Neuronal stem cell (in vitro differentiated cells): ENCODE measurements at regions not wholly inside any gene's neighbourhood (a gene's known extent, or its start where the extent isn't known, plus 50 kb on each side); places are given as distances from the start of the nearest gene placed in this dataset.

Experiments
- DNase-seq: peaks from one replicate; pipeline ENCODE4 v3.0.0-alpha.2; 2013; ENCODE audit warnings: low spot score
- H2AFZ ChIP-seq: one replicate; pipeline ENCODE4 v1.6.1; 2013; ENCODE audit warnings: mild to moderate bottlenecking, low read length, inconsistent platforms
- H2AK5ac ChIP-seq: 2 replicates; pipeline ENCODE4 v1.6.1; 2013; ENCODE audit warnings: low read depth, mild to moderate bottlenecking, inconsistent platforms, low read length, moderate library complexity, mixed read lengths
- H2BK120ac ChIP-seq: 2 replicates; pipeline ENCODE4 v1.6.1; 2013; ENCODE audit warnings: low read depth, mild to moderate bottlenecking, inconsistent platforms, low read length, moderate library complexity, mixed read lengths
- H2BK12ac ChIP-seq: one replicate; pipeline ENCODE4 v1.6.1; 2013; ENCODE audit warnings: low read length, inconsistent platforms
- H2BK15ac ChIP-seq: 2 replicates; pipeline ENCODE4 v1.6.1; 2013; ENCODE audit warnings: mild to moderate bottlenecking, low read length, inconsistent platforms, mixed read lengths
- H2BK5ac ChIP-seq: one replicate; pipeline ENCODE4 v1.6.1; 2013; ENCODE audit warnings: inconsistent platforms, mild to moderate bottlenecking, low read length, moderate library complexity
- H3K14ac ChIP-seq: one replicate; pipeline ENCODE4 v1.6.1; 2013; ENCODE audit warnings: low read length, inconsistent platforms
- H3K18ac ChIP-seq: 2 replicates; pipeline ENCODE4 v1.6.1; 2013; ENCODE audit warnings: low read length, inconsistent platforms
- H3K23ac ChIP-seq: 2 replicates; pipeline ENCODE4 v1.6.1; 2013; ENCODE audit warnings: low read depth, mild to moderate bottlenecking, mixed read lengths, low read length, inconsistent platforms; ENCODE audit not compliant: poor library complexity
- H3K27ac ChIP-seq: replicated peaks from 3 replicates; pipeline ENCODE4 v1.5.1; 2013; ENCODE audit warnings: low read length, inconsistent platforms
- H3K27me3 ChIP-seq, 3 experiments: 2 replicates each; pipeline ENCODE4 v1.6.1; 2013; ENCODE audit warnings: low read length in 3 of 3, mild to moderate bottlenecking in 2 of 3, inconsistent platforms in 1 of 3, low read depth in 1 of 3, mixed read lengths in 1 of 3, moderate library complexity in 1 of 3; ENCODE audit not compliant: control insufficient read depth in 3 of 3, insufficient read depth in 3 of 3
- H3K36me3 ChIP-seq, 2 donors: replicated peaks in 1 of 2; 2 replicates each; pipeline ENCODE4 v1.6.1; 2013; ENCODE audit warnings: low read length in 2 of 2; ENCODE audit not compliant: control insufficient read depth in 2 of 2, insufficient read depth in 2 of 2
- H3K4ac ChIP-seq: 2 replicates; pipeline ENCODE4 v1.6.1; 2013; ENCODE audit warnings: inconsistent platforms, mild to moderate bottlenecking, low read length, moderate library complexity
- H3K4me1 ChIP-seq, 2 donors: 1 replicate in 1 of 2; 2 replicates in 1 of 2; pipeline ENCODE4 v1.6.1; 2013; ENCODE audit warnings: low read length in 2 of 2, low read depth in 1 of 2; ENCODE audit not compliant: control insufficient read depth in 2 of 2, insufficient read depth in 1 of 2
- H3K4me2 ChIP-seq: one replicate; pipeline ENCODE4 v1.6.1; 2013; ENCODE audit warnings: mild to moderate bottlenecking, low read length, inconsistent platforms; ENCODE audit not compliant: insufficient read depth, poor library complexity, severe bottlenecking
- H3K4me3 ChIP-seq, 2 donors: 2 replicates each; pipeline ENCODE4 v1.5.1; 2013; ENCODE audit warnings: low read length in 2 of 2, mild to moderate bottlenecking in 2 of 2, inconsistent platforms in 1 of 2, moderate library complexity in 1 of 2
- H3K79me1 ChIP-seq: one replicate; pipeline ENCODE4 v1.6.1; 2013; ENCODE audit warnings: low read depth, mild to moderate bottlenecking, inconsistent platforms, low read length, moderate library complexity
- H3K9ac ChIP-seq: one replicate; pipeline ENCODE4 v1.6.1; 2013; ENCODE audit warnings: mild to moderate bottlenecking, low read depth, low read length, inconsistent platforms; ENCODE audit not compliant: poor library complexity
- H3K9me3 ChIP-seq, 2 donors: replicated peaks in 1 of 2; 2 replicates each; pipeline versions ENCODE3 to v1.6.1; 2013; ENCODE audit warnings: low read length in 2 of 2, mild to moderate bottlenecking in 2 of 2, inconsistent platforms in 1 of 2, low read depth in 1 of 2, mixed read lengths in 1 of 2, moderate library complexity in 1 of 2; ENCODE audit not compliant: control insufficient read depth in 2 of 2, insufficient read depth in 1 of 2
- H4K8ac ChIP-seq: one replicate; pipeline ENCODE4 v1.6.1; 2013; ENCODE audit warnings: low read depth, mild to moderate bottlenecking, inconsistent platforms, low read length, moderate library complexity
- H4K91ac ChIP-seq: one replicate; pipeline ENCODE4 v1.6.1; 2013; ENCODE audit warnings: low read length, low read depth, mild to moderate bottlenecking, inconsistent platforms; ENCODE audit not compliant: poor library complexity
- WGBS, 2 donors: extraction: QIAGEN DNeasy Blood & Tissue Kit; methylation state at CpG; one replicate each; pipeline ENCODE4 v1.1.7; 2013; ENCODE audit warnings: missing lambda C conversion rate in 2 of 2, mixed read lengths in 1 of 2; ENCODE audit not compliant: insufficient read length in 2 of 2, insufficient replicate concordance in 1 of 2; ENCODE audit errors: extremely low coverage in 2 of 2; 5-methylcytosine and 5-hydroxymethylcytosine counted together

DNA sequence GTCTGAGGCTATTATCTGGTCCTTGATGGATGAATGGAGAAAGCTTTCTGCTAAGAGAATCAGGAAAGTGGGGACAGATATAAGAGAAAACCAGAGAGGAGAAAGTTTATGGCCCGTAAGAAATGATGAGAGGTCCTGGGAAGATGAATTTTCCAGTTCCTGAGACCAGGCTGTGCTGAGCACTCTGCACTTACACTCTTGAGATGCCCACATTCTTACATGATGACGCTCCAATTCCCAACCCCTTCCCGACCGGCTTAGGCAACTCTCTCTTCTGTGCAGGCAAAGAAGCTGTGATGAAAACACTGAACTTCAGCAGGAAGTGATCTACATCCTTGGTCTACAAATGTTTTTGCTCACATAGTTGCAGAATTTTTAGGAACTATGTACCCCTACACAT, 417.0 kb downstream of the ARHGEF28 start:
- Histone ChIP-seq H3K4me1 (peaks cover 2 to 3% of the 10 kb centered on the region in 2 donors), H2BK15ac (no peak overlapping the region), H3K79me1 (no peaks in the 10 kb centered on the region), H2BK12ac (no peak overlapping the region), H3K9ac (no peak overlapping the region), H3K4me2 (no peak overlapping the region), H2BK120ac (no peak overlapping the region), H3K4me3 (no peak overlapping the region), H3K4ac (no peak overlapping the region), H3K14ac (no peak overlapping the region), H3K36me3 (no peaks in the 10 kb centered on the region), H3K27me3 (no peaks in the 10 kb centered on the region), H3K9me3 (no peaks in the 10 kb centered on the region), H2AFZ (no peak overlapping the region), H3K27ac (no peak overlapping the region), H2AK5ac (no peak overlapping the region), H3K18ac (no peak overlapping the region), H3K23ac (no peak overlapping the region), H4K8ac (no peak overlapping the region), H2BK5ac (no peak overlapping the region), H4K91ac (no peak overlapping the region)
- DNase-seq, result no peak
- no CpG with 5 or more reads among the region's 4 CpGs for WGBS, 2 donors

DNA sequence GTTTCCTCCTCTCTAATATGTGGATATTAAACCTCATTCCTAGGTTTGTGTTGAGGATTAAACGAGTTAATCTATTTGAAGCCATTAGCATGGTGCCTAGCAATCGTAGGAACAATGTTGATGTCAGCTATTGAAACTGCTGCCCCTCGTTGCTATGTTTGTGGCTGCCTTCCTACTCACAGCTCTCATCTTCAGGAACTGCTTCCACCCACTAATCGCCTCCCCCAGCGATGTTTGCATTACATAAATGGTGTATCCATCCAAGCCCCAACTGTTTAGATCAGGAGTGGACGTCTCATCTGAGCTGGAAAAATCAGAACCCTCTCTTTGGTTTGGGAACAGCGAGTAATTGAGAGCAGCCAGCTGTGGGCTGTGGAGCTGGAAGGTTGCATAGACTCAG, 416.6 kb downstream of the ARHGEF28 start:
- Histone ChIP-seq H3K27ac (no peak overlapping the region), H3K23ac (no peak overlapping the region), H3K79me1 (no peaks in the 10 kb centered on the region), H2AK5ac (no peak overlapping the region), H2BK15ac (no peak overlapping the region), H3K27me3 (no peaks in the 10 kb centered on the region), H3K9me3 (no peaks in the 10 kb centered on the region), H3K14ac (no peak overlapping the region), H3K18ac (no peak overlapping the region), H2BK120ac (no peak overlapping the region), H3K4me1 (peaks cover 2 to 3% of the 10 kb centered on the region in 2 donors), H4K8ac (no peak overlapping the region), H3K4ac (no peak overlapping the region), H2AFZ (no peak overlapping the region), H3K9ac (no peak overlapping the region), H3K4me2 (no peak overlapping the region), H3K4me3 (no peak overlapping the region), H2BK5ac (no peak overlapping the region), H4K91ac (no peak overlapping the region), H3K36me3 (no peaks in the 10 kb centered on the region), H2BK12ac (no peak overlapping the region)
- no CpG with 5 or more reads among the region's 7 CpGs for WGBS, 2 donors
- DNase-seq, result no peak

DNA sequence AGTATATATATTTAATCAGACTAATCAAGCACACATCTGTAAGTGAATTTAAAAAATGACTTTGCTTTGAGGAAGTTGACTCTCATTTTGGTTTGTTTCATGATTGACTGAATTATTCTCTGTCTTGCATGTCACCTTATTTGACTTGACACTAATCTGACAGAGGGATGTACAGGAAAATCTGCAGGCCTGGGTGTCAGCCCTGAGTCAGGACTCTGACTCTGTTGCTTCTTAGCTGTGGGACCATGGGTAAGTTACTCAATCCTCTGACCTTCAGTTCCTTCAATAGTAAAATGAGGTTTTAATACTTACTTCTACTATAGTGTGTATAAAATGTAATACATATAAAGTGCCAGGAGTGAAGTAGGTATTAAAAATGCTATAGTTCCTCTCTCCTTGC, 415.9 kb downstream of the ARHGEF28 start:
- no peak overlapping the region for H3K23ac ChIP-seq
- H2AFZ ChIP-seq, result no peak overlapping the region
- no peaks in the 10 kb centered on the region for H3K79me1 ChIP-seq
- no peak overlapping the region for H2BK12ac ChIP-seq
- no peak overlapping the region for H4K91ac ChIP-seq
- H4K8ac ChIP-seq, result no peak overlapping the region
- H2BK15ac ChIP-seq, result no peak overlapping the region
- H2BK5ac ChIP-seq, result no peak overlapping the region
- no peak overlapping the region for H2AK5ac ChIP-seq
- no peaks in the 10 kb centered on the region for H3K9me3 ChIP-seq
- no peak overlapping the region for H3K18ac ChIP-seq
- H2BK120ac ChIP-seq, result no peak overlapping the region
- H3K4me3 ChIP-seq, result no peak overlapping the region
- peaks cover 2 to 3% of the 10 kb centered on the region in 2 donors for H3K4me1 ChIP-seq
- no peaks in the 10 kb centered on the region for H3K27me3 ChIP-seq
- H3K14ac ChIP-seq, result no peak overlapping the region
- H3K4me2 ChIP-seq, result no peak overlapping the region
- DNase-seq, result no peak
- no peak overlapping the region for H3K9ac ChIP-seq
- no peak overlapping the region for H3K27ac ChIP-seq
- H3K36me3 ChIP-seq, result no peaks in the 10 kb centered on the region
- H3K4ac ChIP-seq, result no peak overlapping the region

DNA sequence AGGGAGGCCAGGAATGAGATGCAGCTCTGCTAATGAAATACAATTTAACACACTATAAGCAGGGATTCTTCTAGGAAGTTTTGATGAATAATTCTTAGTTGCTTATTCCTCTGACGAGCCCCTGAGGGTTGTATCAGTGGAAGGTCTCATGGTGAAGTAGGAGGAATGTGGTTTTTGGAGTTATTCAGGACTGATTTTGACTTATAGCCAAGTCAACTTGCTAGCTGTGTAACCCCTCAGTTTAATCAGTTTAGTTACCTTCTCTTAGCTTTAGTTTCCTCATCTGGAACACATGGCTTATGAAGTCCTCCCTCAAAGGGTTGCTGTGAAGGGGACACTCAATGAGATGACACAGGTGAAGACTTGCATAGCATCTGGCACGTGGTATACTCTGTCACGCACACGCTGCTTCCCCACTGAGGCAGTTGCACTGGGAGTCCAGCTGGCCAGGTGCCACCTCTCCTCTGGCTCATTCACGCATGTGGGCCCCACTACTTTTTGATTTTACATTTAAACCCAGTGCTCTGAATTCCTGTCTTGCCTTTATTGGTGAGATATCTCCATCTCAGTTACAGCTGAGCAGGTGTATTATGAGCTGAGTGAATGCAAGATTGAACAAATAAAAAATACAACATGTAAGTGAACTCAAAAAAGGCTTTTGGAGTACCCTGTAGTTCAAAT, 415.0 kb downstream of the ARHGEF28 start:
- no CpG with 5 or more reads among the region's 5 CpGs for WGBS, 2 donors
- Histone ChIP-seq H3K9ac (no peak overlapping the region), H2AFZ (no peak overlapping the region), H3K4me2 (no peak overlapping the region), H3K4me1 (peaks cover 2 to 3% of the 10 kb centered on the region in 2 donors), H4K91ac (no peak overlapping the region), H2BK120ac (no peak overlapping the region), H3K27ac (no peak overlapping the region), H3K79me1 (no peaks in the 10 kb centered on the region), H4K8ac (no peak overlapping the region), H3K27me3 (no peaks in the 10 kb centered on the region), H2BK12ac (no peak overlapping the region), H3K9me3 (no peaks in the 10 kb centered on the region), H2BK15ac (no peak overlapping the region), H3K36me3 (no peaks in the 10 kb centered on the region), H3K4me3 (no peak overlapping the region), H2BK5ac (no peak overlapping the region), H3K4ac (no peak overlapping the region), H3K14ac (no peak overlapping the region), H3K18ac (no peak overlapping the region), H2AK5ac (no peak overlapping the region), H3K23ac (no peak overlapping the region)
- no peak for DNase-seq
